Testis (tissue), 2 donors: ENCODE measurements at regions not wholly inside any gene's neighbourhood (a gene's known extent, or its start where the extent isn't known, plus 50 kb on each side); places are given as distances from the start of the nearest gene placed in this dataset.
"Not testable (repeated sequence)": the region's sequence is repeated elsewhere in the genome, so short reads cannot be mapped to it uniquely, and the experiment has no call there.

Experiments used
- DNase-seq: peaks from one replicate; pipeline ENCODE4 v3.0.0-alpha.2; 2019
- H3K27ac ChIP-seq, 2 donors: fragments of 200-600 bp; sonication (generic); one replicate each; pipeline ENCODE4 v1.5.1; 2019
- H3K27me3 ChIP-seq: fragments of 200-600 bp; sonication (generic); one replicate; pipeline ENCODE4 v1.5.1; 2019
- H3K36me3 ChIP-seq: fragments of 200-600 bp; sonication (generic); one replicate; pipeline ENCODE4 v1.5.1; 2017; ENCODE audit warnings: low read depth; ENCODE audit errors: missing control alignments
- H3K4me1 ChIP-seq: fragments of 200-600 bp; sonication (generic); one replicate; pipeline ENCODE4 v1.5.1; 2019
- H3K4me3 ChIP-seq, 2 donors: fragments of 200-600 bp; sonication (generic); one replicate each; pipeline ENCODE4 v1.5.1; 2017 to 2019
- H3K9me3 ChIP-seq: fragments of 200-600 bp; sonication (generic); one replicate; pipeline ENCODE4 v1.5.1; 2017
- CTCF ChIP-seq, 3 experiments: fragments of 450-650 bp in 2 of 3; fragments of 200-600 bp in 1 of 3; sonication (generic) in 1 of 3; IDR thresholded peaks; one replicate each; pipeline ENCODE4 v1.5.1; 2016 to 2019; ENCODE audit warnings: antibody characterized with exemption in 3 of 3, mild to moderate bottlenecking in 2 of 3, moderate library complexity in 1 of 3
- POLR2A ChIP-seq: fragments of 450-650 bp; IDR thresholded peaks from one replicate; pipeline ENCODE4 v1.6.1; 2017; ENCODE audit warnings: antibody characterized with exemption, mild to moderate bottlenecking, moderate library complexity
- WGBS, 2 donors: methylation state at CpG; one replicate each; pipeline ENCODE4 v1.1.5; 2018; 5-methylcytosine and 5-hydroxymethylcytosine counted together
- intact Hi-C: fragments of 100-400 bp; cut with DNase I; formaldehyde crosslinking; loops from one replicate; pipeline ENCODE4 v1.15.1; 2023; ENCODE audit warnings: low total_unique reads

DNA sequence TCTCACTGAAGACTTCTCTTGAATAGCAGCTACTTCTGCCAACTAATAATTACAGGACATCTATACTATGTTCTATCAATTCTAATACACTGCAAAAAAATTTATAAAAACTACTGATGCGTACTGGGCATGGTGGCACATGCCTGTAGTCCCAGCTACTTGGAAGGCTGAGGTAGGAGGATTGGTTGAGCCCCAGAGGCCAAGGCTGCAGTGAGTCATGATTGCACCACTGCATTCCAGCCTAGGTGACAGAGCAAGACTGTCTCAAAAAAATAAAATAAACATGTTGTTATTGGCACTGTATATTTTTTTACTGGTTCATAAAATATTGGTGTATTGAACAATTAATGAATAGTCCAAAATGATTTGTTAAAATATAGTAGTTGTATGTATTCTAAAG, 97.0 kb upstream of the NAA35 start:
- H3K36me3 ChIP-seq, H3K4me1 ChIP-seq, DNase-seq, intact Hi-C loops, H3K27ac ChIP-seq, H3K27me3 ChIP-seq, H3K4me3 ChIP-seq, H3K9me3 ChIP-seq: not testable (repeated sequence)
- WGBS, 2 donors, result 97 to 100% methylated on average over 1 of the region's 1 CpG

- H3K36me3 ChIP-seq, H3K27ac ChIP-seq, H3K27me3 ChIP-seq, H3K9me3 ChIP-seq, DNase-seq, intact Hi-C loops, H3K4me3 ChIP-seq, H3K4me1 ChIP-seq: not testable (repeated sequence)
- WGBS, 2 donors, result 86 to 91% methylated on average over 2 of the region's 2 CpGs
Measured at GRCh38 chr9:85847782-85848181, 93.2 kb upstream of the NAA35 start.

DNA sequence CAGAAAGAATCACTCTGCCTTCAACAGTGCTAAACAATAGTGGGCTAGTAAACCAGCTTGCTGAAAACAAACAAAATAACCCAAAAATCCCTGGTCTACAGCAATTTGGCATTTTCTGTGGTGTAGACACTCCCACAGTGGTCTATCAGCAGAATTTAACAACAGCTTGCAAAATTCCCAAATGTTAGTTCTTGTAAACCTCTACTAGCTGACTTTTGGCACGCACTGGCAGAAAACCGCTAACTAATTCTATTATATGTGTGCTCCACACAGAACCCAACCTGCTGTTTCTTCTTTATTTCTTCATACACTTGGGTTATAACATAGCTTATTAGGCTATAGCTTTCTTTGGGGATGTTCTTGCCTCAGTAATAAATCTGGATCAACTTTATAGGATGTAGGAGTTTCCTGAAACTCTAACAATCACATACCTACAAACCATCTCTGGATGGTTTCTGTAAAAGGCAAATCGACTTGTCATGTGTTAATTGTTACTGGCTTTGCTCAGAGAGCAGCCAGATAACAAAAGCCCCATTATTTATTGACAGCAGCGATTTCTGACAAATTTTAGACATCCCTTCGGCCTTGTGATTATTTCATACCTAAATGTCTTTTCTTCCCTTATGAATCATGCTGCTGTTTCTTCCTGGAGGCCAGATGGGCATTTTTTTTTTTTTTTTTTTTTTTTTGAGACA, 82.7 kb upstream of the NAA35 start:
- DNase-seq, result no peak
- Histone ChIP-seq H3K9me3 (no peaks in the 10 kb centered on the region), H3K4me1 (no peaks in the 10 kb centered on the region), H3K27me3 (no peaks in the 10 kb centered on the region), H3K27ac (no peak overlapping the region), H3K4me3 (no peak overlapping the region), H3K36me3 (no peaks in the 10 kb centered on the region)
- intact Hi-C loops, result no loop called here
- no peak for TF ChIP-seq POLR2A
- WGBS, 2 donors, result 55 to 62% methylated on average over 5 of the region's 5 CpGs

DNA sequence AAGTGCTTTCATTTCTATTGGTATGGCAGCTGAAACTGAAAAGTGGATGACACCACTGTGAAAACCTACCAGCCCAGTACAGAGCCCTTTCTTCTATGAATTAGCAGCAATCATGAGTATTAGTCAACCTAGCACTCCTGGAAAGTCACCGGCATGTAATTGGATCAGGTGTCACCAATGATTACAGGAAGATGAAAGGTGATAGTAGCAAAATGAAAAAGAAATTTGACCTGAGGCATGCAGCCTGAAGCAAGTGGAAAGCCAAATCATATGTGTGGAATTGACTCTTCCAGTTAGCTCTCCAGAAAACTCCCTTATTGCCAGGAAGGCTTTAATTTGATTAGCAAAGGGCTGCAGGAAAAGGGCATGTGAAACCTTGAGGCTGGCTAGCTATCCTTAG, 81.2 kb upstream of the NAA35 start:
- Histone ChIP-seq H3K9me3 (no peaks in the 10 kb centered on the region), H3K27me3 (no peaks in the 10 kb centered on the region), H3K4me1 (no peaks in the 10 kb centered on the region), H3K27ac (no peak overlapping the region), H3K4me3 (no peak overlapping the region), H3K36me3 (no peaks in the 10 kb centered on the region)
- no peak for TF ChIP-seq POLR2A
- intact Hi-C loops, result no loop called here
- no peak for DNase-seq
- 75 to 89% methylated on average over 1 of the region's 1 CpG for WGBS, 2 donors

GRCh38 chr9:85861882-85862281, 79.1 kb upstream of the NAA35 start:
- H3K27me3 ChIP-seq, intact Hi-C loops, H3K27ac ChIP-seq, DNase-seq, H3K9me3 ChIP-seq, H3K4me1 ChIP-seq, H3K4me3 ChIP-seq, H3K36me3 ChIP-seq: not testable (repeated sequence)
- 98 to 99% methylated on average over 5 of the region's 5 CpGs for WGBS, 2 donors

DNA sequence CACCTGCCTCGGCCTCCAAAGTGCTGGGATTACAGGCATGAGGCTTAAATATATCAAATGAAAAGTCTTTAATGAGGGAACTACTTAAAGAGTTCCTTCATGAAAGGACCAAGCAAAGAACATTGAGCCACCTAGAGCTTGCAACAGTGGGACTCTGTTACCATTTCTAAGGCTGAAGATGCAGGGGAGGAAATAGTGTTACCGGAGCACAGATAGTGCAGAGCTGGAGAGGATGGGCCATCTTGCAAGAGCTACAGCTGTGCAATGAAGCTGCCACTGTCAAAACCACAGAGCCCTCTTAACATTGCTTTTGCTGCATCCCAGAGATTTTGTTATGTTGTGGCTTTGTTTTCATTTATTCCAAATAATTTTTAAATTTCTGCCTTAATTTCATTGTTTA, 77.1 kb upstream of the NAA35 start:
- intact Hi-C loops, result no loop called here
- no peak overlapping the region for H3K4me3 ChIP-seq
- H3K27ac ChIP-seq, result no peak overlapping the region
- no peak for DNase-seq
- 79 to 100% methylated on average over 2 of the region's 2 CpGs for WGBS, 2 donors
- TF ChIP-seq POLR2A (no peak), CTCF (IDR thresholded peaks at IDR 0.05) (no peak)
- no peaks in the 10 kb centered on the region for H3K9me3 ChIP-seq
- H3K4me1 ChIP-seq, result no peaks in the 10 kb centered on the region
- H3K36me3 ChIP-seq, result no peaks in the 10 kb centered on the region
- no peaks in the 10 kb centered on the region for H3K27me3 ChIP-seq

DNA sequence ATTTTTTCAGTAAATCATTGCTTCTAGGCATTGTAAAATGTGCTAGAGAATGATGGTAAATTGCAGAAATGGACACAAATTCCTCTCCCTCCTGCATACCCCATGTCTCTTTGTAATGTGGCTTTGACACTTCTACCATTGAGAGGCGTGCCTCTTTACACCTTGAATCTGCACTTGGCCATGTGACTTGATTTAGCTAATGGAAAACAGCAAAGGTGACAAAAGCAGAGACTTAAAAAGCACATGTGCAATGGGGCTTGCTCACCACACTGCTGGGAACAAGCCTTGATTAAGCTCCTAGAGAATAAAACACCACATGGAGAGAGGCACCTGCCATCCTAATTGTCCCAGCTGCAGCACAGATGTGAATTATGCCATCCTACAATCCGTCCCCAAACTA, 69.9 kb upstream of the NAA35 start:
- Histone ChIP-seq H3K27me3 (no peaks in the 10 kb centered on the region), H3K27ac (no peak overlapping the region), H3K4me3 (no peak overlapping the region), H3K4me1 (no peaks in the 10 kb centered on the region), H3K9me3 (no peaks in the 10 kb centered on the region), H3K36me3 (no peaks in the 10 kb centered on the region)
- 83 to 96% methylated on average over 2 of the region's 2 CpGs for WGBS, 2 donors
- DNase-seq, result no peak
- TF ChIP-seq CTCF (IDR thresholded peaks at IDR 0.05), result no peak
- TF ChIP-seq POLR2A, result no peak
- intact Hi-C loops, result no loop called here

DNA sequence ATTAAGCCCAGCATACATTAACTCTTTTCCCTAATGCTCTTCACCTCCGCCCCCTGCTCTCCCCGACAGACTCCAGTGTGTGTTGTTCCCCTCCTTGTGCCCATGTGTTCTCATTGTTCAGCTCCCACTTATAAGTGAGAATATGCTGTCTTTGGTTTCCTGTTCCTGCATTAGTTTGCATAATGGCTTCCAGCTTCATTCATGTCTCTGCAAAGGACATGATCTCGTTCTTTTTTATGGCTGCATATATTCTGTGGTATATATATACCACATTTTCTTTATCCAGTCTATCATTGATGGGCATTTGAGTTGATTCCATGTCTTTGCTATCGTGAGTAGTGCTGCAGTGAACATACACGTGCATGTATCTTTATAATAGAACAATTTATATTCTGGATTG, 69.3 kb upstream of the NAA35 start:
- H3K4me3 ChIP-seq, H3K4me1 ChIP-seq, H3K9me3 ChIP-seq, DNase-seq, H3K36me3 ChIP-seq, H3K27ac ChIP-seq, H3K27me3 ChIP-seq, intact Hi-C loops: not testable (repeated sequence)
- 63 to 70% methylated on average over 5 of the region's 5 CpGs for WGBS, 2 donors
